ENCODE measurements at regions not wholly inside any gene's neighbourhood (a gene's known extent, or its start where the extent isn't known, plus 50 kb on each side); places are given as distances from the start of the nearest gene placed in this dataset.

DNA sequence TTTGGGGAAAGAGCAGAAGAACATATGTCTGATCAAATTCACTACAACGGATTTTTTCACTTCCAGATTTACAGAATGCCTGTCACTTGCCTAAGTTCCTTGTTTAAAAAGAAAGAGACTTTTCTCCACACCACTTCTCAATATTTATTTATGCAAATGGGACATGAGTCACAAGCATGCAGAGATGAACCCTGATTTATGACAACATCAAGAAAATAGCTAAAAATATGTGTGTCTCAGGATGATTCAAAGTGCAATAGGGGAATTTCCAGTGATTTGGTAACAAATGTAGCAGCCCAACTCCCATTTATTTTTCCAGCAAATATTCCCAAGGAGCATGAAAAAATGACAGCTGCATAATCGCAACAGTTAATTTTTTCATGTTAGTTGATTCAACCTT lies 180.4 kb upstream of the FAT1 start:
- Histone ChIP-seq H2BK12ac (ENCODE audit: insufficient read length, low read depth, low read length) (no peak overlapping the region), H4K8ac (replicated peaks; ENCODE audit: insufficient read length, low read depth, low read length) (no peak overlapping the region), H2BK15ac (ENCODE audit: low read depth, low read length) (no peak overlapping the region), H2BK120ac (ENCODE audit: low read depth, low read length, poor library complexity, severe bottlenecking) (no peak overlapping the region), H4K20me1 (ENCODE audit: control insufficient read depth, insufficient read depth, insufficient read length) (no peaks in the 10 kb centered on the region), H2AK5ac (ENCODE audit: insufficient read length, low read length) (no peak overlapping the region), H4K91ac (ENCODE audit: insufficient read length, low read depth, low read length) (no peak overlapping the region), H3K18ac (ENCODE audit: insufficient read length, low read depth, low read length) (no peak overlapping the region), H3K4me1 (ENCODE audit: insufficient read depth, low read length) (no peaks in the 10 kb centered on the region), H3K27ac (ENCODE audit: insufficient read length, low read depth, low read length) (no peak overlapping the region), H3K9me3 (ENCODE audit: control insufficient read depth, low read depth, low read length) (no peaks in the 10 kb centered on the region), H3K23ac (ENCODE audit: insufficient read length, low read depth, low read length) (no peak overlapping the region), H3K79me1 (ENCODE audit: insufficient read depth, low read depth, low read length, poor library complexity, severe bottlenecking) (no peaks in the 10 kb centered on the region), H3K4ac (ENCODE audit: low read depth, low read length) (no peak overlapping the region), H3K27me3 (ENCODE audit: insufficient read depth, low read length) (no peaks in the 10 kb centered on the region), H3K56ac (ENCODE audit: insufficient read length, low read depth, low read length) (no peak overlapping the region), H3T11ph (ENCODE audit: low read length) (no peak overlapping the region), H3K4me2 (ENCODE audit: insufficient read depth, insufficient read length, low read length) (no peak overlapping the region), H3K23me2 (ENCODE audit: insufficient read length, low read depth, low read length, poor library complexity, severe bottlenecking) (no peaks in the 10 kb centered on the region), H2BK5ac (ENCODE audit: insufficient read length, low read length) (no peak overlapping the region), H3K9ac (ENCODE audit: extremely low read depth, insufficient read length, low read length) (no peak overlapping the region), H2BK20ac (ENCODE audit: low read depth, low read length, poor library complexity, severe bottlenecking) (no peak overlapping the region), H4K5ac (ENCODE audit: insufficient read length, low read depth, low read length) (no peak overlapping the region), H2AFZ (ENCODE audit: low read length) (no peak overlapping the region), H3K79me2 (ENCODE audit: insufficient read depth, low read length) (no peaks in the 10 kb centered on the region), H3K14ac (ENCODE audit: insufficient read depth, low read length) (no peak overlapping the region)
- no CpG with 5 or more reads among the region's 2 CpGs for WGBS (ENCODE audit: extremely low coverage, insufficient read length, low lambda C conversion rate)
- H3K27me3 Mint-ChIP-seq (ENCODE audit: low read depth): no peaks in the 10 kb centered on the region
- DNase-seq: no peak
- TF ChIP-seq, protein P1, sequence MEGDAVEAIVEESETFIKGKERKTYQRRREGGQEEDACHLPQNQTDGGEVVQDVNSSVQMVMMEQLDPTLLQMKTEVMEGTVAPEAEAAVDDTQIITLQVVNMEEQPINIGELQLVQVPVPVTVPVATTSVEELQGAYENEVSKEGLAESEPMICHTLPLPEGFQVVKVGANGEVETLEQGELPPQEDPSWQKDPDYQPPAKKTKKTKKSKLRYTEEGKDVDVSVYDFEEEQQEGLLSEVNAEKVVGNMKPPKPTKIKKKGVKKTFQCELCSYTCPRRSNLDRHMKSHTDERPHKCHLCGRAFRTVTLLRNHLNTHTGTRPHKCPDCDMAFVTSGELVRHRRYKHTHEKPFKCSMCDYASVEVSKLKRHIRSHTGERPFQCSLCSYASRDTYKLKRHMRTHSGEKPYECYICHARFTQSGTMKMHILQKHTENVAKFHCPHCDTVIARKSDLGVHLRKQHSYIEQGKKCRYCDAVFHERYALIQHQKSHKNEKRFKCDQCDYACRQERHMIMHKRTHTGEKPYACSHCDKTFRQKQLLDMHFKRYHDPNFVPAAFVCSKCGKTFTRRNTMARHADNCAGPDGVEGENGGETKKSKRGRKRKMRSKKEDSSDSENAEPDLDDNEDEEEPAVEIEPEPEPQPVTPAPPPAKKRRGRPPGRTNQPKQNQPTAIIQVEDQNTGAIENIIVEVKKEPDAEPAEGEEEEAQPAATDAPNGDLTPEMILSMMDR (conservative IDR thresholded peaks at IDR 0.05): no peak
- H3K27ac Mint-ChIP-seq: no peak overlapping the region
- H3K36me3 Mint-ChIP-seq (ENCODE audit: insufficient read depth in 1 of 3, low read depth in 3 of 3): peaks cover 0 to 5% (median 0%) of the 10 kb centered on the region in 3 experiments; a peak in 2 of 7 replicates
- H3K9me3 Mint-ChIP-seq: peaks cover 2 to 3% of the 10 kb centered on the region in 2 experiments; a peak in 1 of 5 replicates
- H3K4me1 Mint-ChIP-seq: no peaks in the 10 kb centered on the region
- H3K4me3 Mint-ChIP-seq: no peak overlapping the region
